Neural cell (in vitro differentiated cells): ENCODE measurements at regions not wholly inside any gene's neighbourhood (a gene's known extent, or its start where the extent isn't known, plus 50 kb on each side); places are given as distances from the start of the nearest gene placed in this dataset.

Experiments
- EP300 ChIP-seq: fragments of 450-650 bp; conservative IDR thresholded peaks from 2 replicates; pipeline ENCODE4 v1.6.1; 2014; ENCODE audit warnings: antibody characterized with exemption, mild to moderate bottlenecking, moderate library complexity; ENCODE audit not compliant: poor library complexity, severe bottlenecking
- EZH2 ChIP-seq: fragments of 200-600, 300-800 bp; shearing (Covaris generic), sonication (generic); IDR thresholded peaks from 2 replicates; pipeline ENCODE4 v1.6.1; 2014; ENCODE audit warnings: antibody characterized with exemption, low read length, borderline replicate concordance, mild to moderate bottlenecking; ENCODE audit not compliant: insufficient read depth, poor library complexity, severe bottlenecking
- POLR2AphosphoS5 ChIP-seq: IDR thresholded peaks from 2 replicates; pipeline ENCODE4 v1.6.1; 2012
- RAD21 ChIP-seq: fragments of 450-650 bp; conservative IDR thresholded peaks from 2 replicates; pipeline ENCODE4 v1.6.1; 2014; ENCODE audit warnings: antibody characterized with exemption, mild to moderate bottlenecking, moderate library complexity
- TF ChIP-seq, protein P1 (sequence below): fragments of 450-650 bp; IDR thresholded peaks from 2 replicates; pipeline ENCODE4 v1.5.1; 2014; ENCODE audit warnings: antibody characterized with exemption, mild to moderate bottlenecking, moderate library complexity; ENCODE audit not compliant: poor library complexity, severe bottlenecking
- TF ChIP-seq, protein P2 (sequence below): IDR thresholded peaks from 2 replicates; pipeline ENCODE4 v1.6.1; 2012; ENCODE audit warnings: borderline replicate concordance

DNA sequence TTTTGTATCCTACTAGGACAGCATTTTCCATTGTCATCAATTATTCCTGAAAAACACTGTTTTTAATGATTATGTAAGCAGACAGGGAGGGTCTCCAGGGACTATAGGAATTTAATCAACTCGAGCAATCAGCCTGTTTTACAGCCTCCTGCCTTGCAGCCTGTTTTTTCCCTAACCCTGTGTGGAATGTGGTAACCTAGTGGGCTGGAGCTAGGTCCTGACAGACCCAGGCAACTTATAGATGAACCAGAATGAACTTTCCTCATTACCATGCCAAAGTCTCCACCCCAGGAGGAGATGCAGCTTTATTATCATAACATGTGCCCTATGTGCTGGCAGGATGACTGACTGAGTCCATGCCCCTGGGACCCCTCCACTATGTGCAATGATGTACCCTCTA lies 375.1 kb downstream of the BMP4 start:
- TF ChIP-seq, protein P1, sequence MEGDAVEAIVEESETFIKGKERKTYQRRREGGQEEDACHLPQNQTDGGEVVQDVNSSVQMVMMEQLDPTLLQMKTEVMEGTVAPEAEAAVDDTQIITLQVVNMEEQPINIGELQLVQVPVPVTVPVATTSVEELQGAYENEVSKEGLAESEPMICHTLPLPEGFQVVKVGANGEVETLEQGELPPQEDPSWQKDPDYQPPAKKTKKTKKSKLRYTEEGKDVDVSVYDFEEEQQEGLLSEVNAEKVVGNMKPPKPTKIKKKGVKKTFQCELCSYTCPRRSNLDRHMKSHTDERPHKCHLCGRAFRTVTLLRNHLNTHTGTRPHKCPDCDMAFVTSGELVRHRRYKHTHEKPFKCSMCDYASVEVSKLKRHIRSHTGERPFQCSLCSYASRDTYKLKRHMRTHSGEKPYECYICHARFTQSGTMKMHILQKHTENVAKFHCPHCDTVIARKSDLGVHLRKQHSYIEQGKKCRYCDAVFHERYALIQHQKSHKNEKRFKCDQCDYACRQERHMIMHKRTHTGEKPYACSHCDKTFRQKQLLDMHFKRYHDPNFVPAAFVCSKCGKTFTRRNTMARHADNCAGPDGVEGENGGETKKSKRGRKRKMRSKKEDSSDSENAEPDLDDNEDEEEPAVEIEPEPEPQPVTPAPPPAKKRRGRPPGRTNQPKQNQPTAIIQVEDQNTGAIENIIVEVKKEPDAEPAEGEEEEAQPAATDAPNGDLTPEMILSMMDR = no peak
- TF ChIP-seq, protein P2, sequence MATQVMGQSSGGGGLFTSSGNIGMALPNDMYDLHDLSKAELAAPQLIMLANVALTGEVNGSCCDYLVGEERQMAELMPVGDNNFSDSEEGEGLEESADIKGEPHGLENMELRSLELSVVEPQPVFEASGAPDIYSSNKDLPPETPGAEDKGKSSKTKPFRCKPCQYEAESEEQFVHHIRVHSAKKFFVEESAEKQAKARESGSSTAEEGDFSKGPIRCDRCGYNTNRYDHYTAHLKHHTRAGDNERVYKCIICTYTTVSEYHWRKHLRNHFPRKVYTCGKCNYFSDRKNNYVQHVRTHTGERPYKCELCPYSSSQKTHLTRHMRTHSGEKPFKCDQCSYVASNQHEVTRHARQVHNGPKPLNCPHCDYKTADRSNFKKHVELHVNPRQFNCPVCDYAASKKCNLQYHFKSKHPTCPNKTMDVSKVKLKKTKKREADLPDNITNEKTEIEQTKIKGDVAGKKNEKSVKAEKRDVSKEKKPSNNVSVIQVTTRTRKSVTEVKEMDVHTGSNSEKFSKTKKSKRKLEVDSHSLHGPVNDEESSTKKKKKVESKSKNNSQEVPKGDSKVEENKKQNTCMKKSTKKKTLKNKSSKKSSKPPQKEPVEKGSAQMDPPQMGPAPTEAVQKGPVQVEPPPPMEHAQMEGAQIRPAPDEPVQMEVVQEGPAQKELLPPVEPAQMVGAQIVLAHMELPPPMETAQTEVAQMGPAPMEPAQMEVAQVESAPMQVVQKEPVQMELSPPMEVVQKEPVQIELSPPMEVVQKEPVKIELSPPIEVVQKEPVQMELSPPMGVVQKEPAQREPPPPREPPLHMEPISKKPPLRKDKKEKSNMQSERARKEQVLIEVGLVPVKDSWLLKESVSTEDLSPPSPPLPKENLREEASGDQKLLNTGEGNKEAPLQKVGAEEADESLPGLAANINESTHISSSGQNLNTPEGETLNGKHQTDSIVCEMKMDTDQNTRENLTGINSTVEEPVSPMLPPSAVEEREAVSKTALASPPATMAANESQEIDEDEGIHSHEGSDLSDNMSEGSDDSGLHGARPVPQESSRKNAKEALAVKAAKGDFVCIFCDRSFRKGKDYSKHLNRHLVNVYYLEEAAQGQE = no peak
- no peak for TF ChIP-seq EZH2
- no peak for TF ChIP-seq RAD21
- no peak for TF ChIP-seq EP300
- no peak for TF ChIP-seq POLR2AphosphoS5
